Upper lobe of left lung (tissue), 6 donors: ENCODE measurements at regions not wholly inside any gene's neighbourhood (a gene's known extent, or its start where the extent isn't known, plus 50 kb on each side); places are given as distances from the start of the nearest gene placed in this dataset.

Source experiments
- ATAC-seq, 2 donors: fragments of 200-7000 bp; cut with Tn5 transposase; one replicate each; pipeline ENCODE4 v1.9.1; 2022; ENCODE audit warnings: mild to moderate bottlenecking in 2 of 2, moderate library complexity in 2 of 2; ENCODE audit not compliant: low FRiP score in 2 of 2
- DNase-seq, 2 donors: peaks; one replicate each; pipeline ENCODE4 v3.0.0-alpha.2; 2019 to 2020
- H3K27ac ChIP-seq, 4 donors: fragments of 200-600 bp; sonication (generic); one replicate each; pipeline ENCODE4 v1.5.1; 2016 to 2019
- H3K27me3 ChIP-seq, 4 donors: fragments of 200-600 bp; sonication (generic); one replicate each; pipeline ENCODE4 v1.5.1; 2017 to 2019
- H3K36me3 ChIP-seq, 4 donors: fragments of 200-600 bp; sonication (generic); one replicate each; pipeline ENCODE4 v1.5.1; 2016 to 2019
- H3K4me1 ChIP-seq, 4 donors: fragments of 200-600 bp; sonication (generic); one replicate each; pipeline ENCODE4 v1.5.1; 2018 to 2019
- H3K4me3 ChIP-seq, 4 donors: fragments of 200-600 bp; sonication (generic); one replicate each; pipeline ENCODE4 v1.5.1; 2017 to 2019; ENCODE audit warnings: mild to moderate bottlenecking in 2 of 4, moderate library complexity in 1 of 4
- H3K9me3 ChIP-seq, 4 donors: fragments of 200-600 bp; sonication (generic); one replicate each; pipeline ENCODE4 v1.5.1; 2018 to 2019
- EP300 ChIP-seq, 4 donors: sonication (generic); formaldehyde crosslinking; IDR thresholded peaks; one replicate each; pipeline ENCODE4 v1.5.1; 2017; ENCODE audit warnings: antibody characterized with exemption in 4 of 4, control low read depth in 2 of 4
- POLR2A ChIP-seq, 4 donors: fragments of 450-650 bp; IDR thresholded peaks; one replicate each; pipeline ENCODE4 v1.5.1; 2016 to 2017; ENCODE audit warnings: antibody characterized with exemption in 4 of 4, mild to moderate bottlenecking in 2 of 4
- POLR2AphosphoS5 ChIP-seq, 2 donors: sonication (generic); formaldehyde crosslinking; IDR thresholded peaks; one replicate each; pipeline ENCODE4 v1.5.1; 2017; ENCODE audit warnings: antibody characterized with exemption in 2 of 2
- WGBS, 2 donors: methylation state at CpG; one replicate each; pipeline ENCODE4 v1.1.5; 2017 to 2018; 5-methylcytosine and 5-hydroxymethylcytosine counted together
- TF ChIP-seq, protein P1 (sequence below), 6 experiments: fragments of 450-650 bp in 4 of 6; fragments of 200-600 bp in 2 of 6; sonication (generic) in 2 of 6; IDR thresholded peaks; one replicate each; pipeline ENCODE4 v1.5.1; 2016 to 2019; ENCODE audit warnings: antibody characterized with exemption in 6 of 6
- donor health status: DM: no; HTN: no; CAD: no; lungs with moderate emphysema.
- donor health status: DM: no; HTN: yes; CAD: no; lungs with severe emphysema.

DNA sequence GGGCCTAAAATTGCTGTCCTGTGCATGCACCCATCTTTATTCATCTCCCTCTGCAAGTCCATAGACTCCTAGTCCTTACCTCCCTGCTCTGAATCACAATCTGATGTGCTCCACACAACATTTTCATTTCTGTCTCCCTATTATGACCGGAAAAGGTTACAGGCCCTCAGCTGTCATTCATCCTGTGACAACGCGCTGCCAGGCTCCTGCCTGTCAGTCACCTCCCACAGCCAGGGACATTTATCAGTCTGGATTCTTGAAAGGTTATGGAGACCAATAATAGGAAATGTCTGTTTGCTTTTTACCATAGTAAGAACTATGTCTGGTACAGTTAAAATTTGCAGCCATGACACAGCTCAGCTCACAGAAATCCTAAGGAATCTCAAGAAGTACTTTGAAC lies 197.1 kb downstream of the RDH14 start:
- Histone ChIP-seq H3K4me3 (no peak overlapping the region), H3K36me3 (no peaks in the 10 kb centered on the region), H3K27ac (no peak overlapping the region), H3K9me3 (no peaks in the 10 kb centered on the region), H3K27me3 (no peaks in the 10 kb centered on the region), H3K4me1 (no peaks in the 10 kb centered on the region)
- DNase-seq (no peak), ATAC-seq (no peak)
- TF ChIP-seq POLR2AphosphoS5 (IDR thresholded peaks at IDR 0.05) (no peak), POLR2A (IDR thresholded peaks at IDR 0.05) (no peak), EP300 (IDR thresholded peaks at IDR 0.05) (no peak)
- TF ChIP-seq, protein P1, sequence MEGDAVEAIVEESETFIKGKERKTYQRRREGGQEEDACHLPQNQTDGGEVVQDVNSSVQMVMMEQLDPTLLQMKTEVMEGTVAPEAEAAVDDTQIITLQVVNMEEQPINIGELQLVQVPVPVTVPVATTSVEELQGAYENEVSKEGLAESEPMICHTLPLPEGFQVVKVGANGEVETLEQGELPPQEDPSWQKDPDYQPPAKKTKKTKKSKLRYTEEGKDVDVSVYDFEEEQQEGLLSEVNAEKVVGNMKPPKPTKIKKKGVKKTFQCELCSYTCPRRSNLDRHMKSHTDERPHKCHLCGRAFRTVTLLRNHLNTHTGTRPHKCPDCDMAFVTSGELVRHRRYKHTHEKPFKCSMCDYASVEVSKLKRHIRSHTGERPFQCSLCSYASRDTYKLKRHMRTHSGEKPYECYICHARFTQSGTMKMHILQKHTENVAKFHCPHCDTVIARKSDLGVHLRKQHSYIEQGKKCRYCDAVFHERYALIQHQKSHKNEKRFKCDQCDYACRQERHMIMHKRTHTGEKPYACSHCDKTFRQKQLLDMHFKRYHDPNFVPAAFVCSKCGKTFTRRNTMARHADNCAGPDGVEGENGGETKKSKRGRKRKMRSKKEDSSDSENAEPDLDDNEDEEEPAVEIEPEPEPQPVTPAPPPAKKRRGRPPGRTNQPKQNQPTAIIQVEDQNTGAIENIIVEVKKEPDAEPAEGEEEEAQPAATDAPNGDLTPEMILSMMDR (IDR thresholded peaks at IDR 0.05): no peak
- WGBS, 2 donors: 60 to 65% methylated on average over 3 of the region's 3 CpGs

DNA sequence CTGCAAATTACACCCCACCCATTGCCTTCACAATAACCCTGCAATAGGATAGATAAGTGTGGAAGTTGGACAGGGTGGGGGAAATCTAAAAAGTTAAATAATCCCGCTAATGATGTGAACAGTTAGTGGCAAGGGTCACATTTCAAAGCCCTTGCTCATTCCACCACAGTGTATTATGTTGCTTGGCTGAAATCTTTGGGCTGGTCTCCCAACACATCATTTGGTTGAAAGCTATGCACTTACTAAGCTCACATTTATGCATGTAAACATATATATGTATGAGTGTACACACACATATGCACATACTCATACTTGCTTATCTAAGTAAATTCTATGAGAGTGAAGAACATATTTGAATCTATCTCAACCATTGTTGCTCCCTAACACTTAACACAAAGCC lies 197.8 kb downstream of the RDH14 start:
- ATAC-seq (no peak), DNase-seq (no peak)
- Histone ChIP-seq H3K27me3 (no peaks in the 10 kb centered on the region), H3K36me3 (no peaks in the 10 kb centered on the region), H3K4me1 (no peaks in the 10 kb centered on the region), H3K9me3 (no peaks in the 10 kb centered on the region), H3K27ac (no peak overlapping the region), H3K4me3 (no peak overlapping the region)
- WGBS, 2 donors: 91 to 92% methylated on average over 1 of the region's 1 CpG
- no peak for TF ChIP-seq EP300 (IDR thresholded peaks at IDR 0.05)
- TF ChIP-seq, protein P1 (IDR thresholded peaks at IDR 0.05): no peak
- no peak for TF ChIP-seq POLR2A (IDR thresholded peaks at IDR 0.05)
- TF ChIP-seq POLR2AphosphoS5 (IDR thresholded peaks at IDR 0.05): no peak

DNA sequence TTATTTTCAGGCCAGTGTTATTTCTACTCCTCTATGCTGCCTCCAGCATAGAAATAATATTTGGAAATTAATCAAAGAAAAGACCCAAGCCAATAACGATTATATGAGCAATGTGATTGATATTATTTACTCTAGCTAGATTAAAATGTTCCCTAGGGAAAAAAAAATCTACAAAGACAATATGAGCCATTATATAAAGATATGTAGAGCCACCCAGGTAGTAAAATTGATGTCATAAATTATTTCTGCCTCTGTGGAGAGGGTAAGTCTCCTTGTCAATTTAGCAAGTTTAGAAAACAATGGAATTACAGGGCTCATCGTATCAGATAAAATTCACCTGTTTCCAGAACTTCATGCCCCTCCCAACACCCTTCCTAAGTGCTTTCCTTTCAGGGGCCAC lies 202.9 kb downstream of the RDH14 start:
- 70 to 77% methylated on average over 2 of the region's 2 CpGs for WGBS, 2 donors
- H3K9me3 ChIP-seq: no peaks in the 10 kb centered on the region
- ATAC-seq: no peak
- H3K27me3 ChIP-seq: no peaks in the 10 kb centered on the region
- H3K36me3 ChIP-seq: no peaks in the 10 kb centered on the region
- H3K4me3 ChIP-seq: no peak overlapping the region
- no peak for DNase-seq
- no peak overlapping the region for H3K27ac ChIP-seq
- no peaks in the 10 kb centered on the region for H3K4me1 ChIP-seq
- TF ChIP-seq EP300 (IDR thresholded peaks at IDR 0.05): no peak

DNA sequence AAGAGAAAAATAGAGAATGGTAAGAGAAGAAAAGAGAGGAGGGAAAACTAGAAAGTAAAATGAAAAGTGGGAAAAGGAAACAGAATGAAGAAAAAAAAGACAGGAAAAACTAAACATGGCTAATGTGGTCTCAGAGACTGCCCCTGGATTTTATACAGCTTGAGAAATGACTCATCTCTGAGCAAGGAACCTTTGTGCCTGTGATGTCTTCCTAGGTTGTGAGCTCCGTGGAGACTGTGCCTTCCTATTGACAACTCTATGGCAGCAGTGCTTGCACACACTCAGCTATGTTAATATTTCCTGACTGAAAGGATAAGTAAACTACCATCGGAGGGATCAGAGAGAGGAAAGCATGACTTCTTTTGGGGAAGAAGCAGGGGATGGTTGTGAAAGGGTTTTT lies 203.8 kb downstream of the RDH14 start:
- Histone ChIP-seq H3K4me3 (no peak overlapping the region), H3K9me3 (no peaks in the 10 kb centered on the region), H3K27ac (no peak overlapping the region), H3K36me3 (no peaks in the 10 kb centered on the region), H3K27me3 (no peaks in the 10 kb centered on the region), H3K4me1 (no peaks in the 10 kb centered on the region)
- no peak for TF ChIP-seq POLR2A (IDR thresholded peaks at IDR 0.05)
- no peak for TF ChIP-seq EP300 (IDR thresholded peaks at IDR 0.05)
- TF ChIP-seq POLR2AphosphoS5 (IDR thresholded peaks at IDR 0.05): no peak
- TF ChIP-seq, protein P1 (IDR thresholded peaks at IDR 0.05): no peak
- DNase-seq (no peak), ATAC-seq (no peak)
- 36 to 58% methylated on average over 2 of the region's 2 CpGs for WGBS, 2 donors

DNA sequence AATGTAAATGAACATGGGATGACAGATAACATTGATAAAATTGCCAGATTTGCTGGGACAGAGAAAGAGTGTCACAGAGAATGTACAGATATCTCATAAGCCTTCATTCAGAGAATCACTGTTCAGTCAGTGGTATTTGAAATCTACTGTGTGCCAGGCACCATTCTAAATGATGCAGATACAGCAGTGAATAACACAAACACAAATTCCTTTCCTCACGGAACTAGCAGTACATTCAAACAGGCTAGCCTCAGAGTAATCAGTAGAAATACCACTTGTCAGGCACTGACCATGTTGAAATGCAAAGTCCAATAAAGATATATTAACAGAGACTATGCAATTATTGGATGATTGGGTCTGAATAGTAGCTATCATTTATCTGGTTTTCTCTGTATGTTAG lies 211.0 kb downstream of the RDH14 start:
- Histone ChIP-seq H3K4me3 (no peak overlapping the region), H3K27me3 (no peaks in the 10 kb centered on the region), H3K36me3 (no peaks in the 10 kb centered on the region), H3K4me1 (peaks cover 0 to 8% (median 2%) of the 10 kb centered on the region in 4 donors), H3K27ac (no peak overlapping the region), H3K9me3 (no peaks in the 10 kb centered on the region)
- ATAC-seq (no peak), DNase-seq (no peak)
- 65 to 100% methylated on average over 1 of the region's 1 CpG for whole genome bisulfite sequencing, 2 donors
- TF ChIP-seq POLR2AphosphoS5 (IDR thresholded peaks at IDR 0.05) (no peak), EP300 (IDR thresholded peaks at IDR 0.05) (no peak), POLR2A (IDR thresholded peaks at IDR 0.05) (no peak)

DNA sequence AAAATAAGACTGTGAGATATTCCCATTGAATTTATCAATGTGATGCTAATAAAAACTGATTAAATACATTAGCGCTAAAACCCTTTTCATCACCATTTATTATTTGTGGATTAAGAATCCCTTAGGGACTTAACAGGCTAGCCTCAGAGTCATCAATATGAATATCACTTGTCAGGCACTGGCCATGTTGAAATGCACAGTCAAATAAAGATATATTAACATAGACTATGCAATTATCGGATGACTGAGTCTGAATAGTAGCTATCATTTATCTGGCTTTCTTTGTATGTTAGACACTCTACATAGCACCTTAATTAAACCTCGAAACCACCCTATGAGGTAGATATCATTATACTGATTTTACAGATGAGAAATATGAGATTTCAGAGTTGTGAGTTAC lies 213.6 kb downstream of the RDH14 start:
- no peaks in the 10 kb centered on the region for H3K9me3 ChIP-seq
- H3K4me1 ChIP-seq: peaks cover 0 to 8% (median 2%) of the 10 kb centered on the region in 4 donors
- TF ChIP-seq, protein P1 (IDR thresholded peaks at IDR 0.05): no peak
- TF ChIP-seq POLR2AphosphoS5 (IDR thresholded peaks at IDR 0.05) (no peak), POLR2A (IDR thresholded peaks at IDR 0.05) (no peak), EP300 (IDR thresholded peaks at IDR 0.05) (no peak)
- H3K27ac ChIP-seq: peak overlapping the region in 1 of 4 donors; percentile 52
- H3K4me3 ChIP-seq: no peak overlapping the region
- no peaks in the 10 kb centered on the region for H3K27me3 ChIP-seq
- ATAC-seq (no peak), DNase-seq (no peak)
- no peaks in the 10 kb centered on the region for H3K36me3 ChIP-seq
- 90 to 91% methylated on average over 3 of the region's 3 CpGs for WGBS, 2 donors
